T47D (cell line): ENCODE measurements at regions not wholly inside any gene's neighbourhood (a gene's known extent, or its start where the extent isn't known, plus 50 kb on each side); places are given as distances from the start of the nearest gene placed in this dataset.

Experiments used
- DNase-seq, 2 experiments: peaks; one replicate each; pipeline versions ENCODE4 v3.0.0 to v3.0.0-alpha.2; 2011 to 2012; ENCODE audit warnings: low read depth in 1 of 2, low spot score in 1 of 2
- JUND ChIP-seq: IDR thresholded peaks from 2 replicates; pipeline ENCODE4 v1.6.1; 2012; ENCODE audit warnings: low read depth
- in situ Hi-C: cut with HindIII; loops from 2 replicates; pipeline ENCODE4 v1.10.0; 2016; ENCODE audit warnings: low sequenced_read_pairs, low pct_unique_long_range_greater_than_20kb

GRCh38 chr18:64245126-64245861 is 96.4 kb upstream of the LINC00305 start:
- in situ Hi-C loops, result no loop called here
- DNase-seq, result no peak
- TF ChIP-seq JUND, result no peak

GRCh38 chr18:64244571-64244970 is 95.7 kb upstream of the LINC00305 start:
- no peak for TF ChIP-seq JUND
- DNase-seq, result peak in 1 of 2 experiments; percentile 23
- in situ Hi-C loops, result no loop called here

- in situ Hi-C loops, result no loop called here
- no peak for TF ChIP-seq JUND
These were observed 91.4 kb upstream of the LINC00305 start for GRCh38 chr18:64240316-64240715.

GRCh38 chr18:64238076-64238475 is 89.2 kb upstream of the LINC00305 start:
- no peak for TF ChIP-seq JUND
- no peak for DNase-seq
- in situ Hi-C loops, result no loop called here

More at GRCh38 chr18:64240316-64240715, 91.4 kb upstream of the LINC00305 start:
- no peak for DNase-seq

- in situ Hi-C loops, result no loop called here
- TF ChIP-seq JUND, result no peak
These were observed 85.4 kb upstream of the LINC00305 start for GRCh38 chr18:64234321-64234720.

GRCh38 chr18:64233851-64234250 is 85.0 kb upstream of the LINC00305 start:
- TF ChIP-seq JUND, result no peak
- in situ Hi-C loops, result no loop called here
- no peak for DNase-seq

More at GRCh38 chr18:64234321-64234720, 85.4 kb upstream of the LINC00305 start:
- DNase-seq, result no peak

- DNase-seq, result no peak
- no peak for TF ChIP-seq JUND
- in situ Hi-C loops, result no loop called here
These were observed 72.1 kb upstream of the LINC00305 start for GRCh38 chr18:64220941-64221340.

GRCh38 chr18:64219517-64219916 is 70.6 kb upstream of the LINC00305 start:
- TF ChIP-seq JUND, result no peak
- in situ Hi-C loops, result no loop called here
- no peak for DNase-seq

GRCh38 chr18:64210401-64210949 is 61.6 kb upstream of the LINC00305 start:
- in situ Hi-C loops, result no loop called here
- TF ChIP-seq JUND, result no peak
- DNase-seq, result no peak

GRCh38 chr18:64208516-64208915 is 59.6 kb upstream of the LINC00305 start:
- in situ Hi-C loops, result no loop called here
- no peak for DNase-seq
- TF ChIP-seq JUND, result no peak

GRCh38 chr18:64207820-64208219 is 58.9 kb upstream of the LINC00305 start:
- no peak for TF ChIP-seq JUND
- in situ Hi-C loops, result no loop called here
- no peak for DNase-seq

- no peak for TF ChIP-seq JUND
- in situ Hi-C loops, result no loop called here
- no peak for DNase-seq
These were observed 54.4 kb upstream of the LINC00305 start for GRCh38 chr18:64203295-64203694.

GRCh38 chr18:64202863-64203262 is 54.0 kb upstream of the LINC00305 start:
- TF ChIP-seq JUND, result no peak
- no peak for DNase-seq
- in situ Hi-C loops, result no loop called here

- TF ChIP-seq JUND, result no peak
- no peak for DNase-seq
- in situ Hi-C loops, result no loop called here
These were observed 53.4 kb upstream of the LINC00305 start for GRCh38 chr18:64202210-64202836.
